ENCODE measurements at regions not wholly inside any gene's neighbourhood (a gene's known extent, or its start where the extent isn't known, plus 50 kb on each side); places are given as distances from the start of the nearest gene placed in this dataset.

DNA sequence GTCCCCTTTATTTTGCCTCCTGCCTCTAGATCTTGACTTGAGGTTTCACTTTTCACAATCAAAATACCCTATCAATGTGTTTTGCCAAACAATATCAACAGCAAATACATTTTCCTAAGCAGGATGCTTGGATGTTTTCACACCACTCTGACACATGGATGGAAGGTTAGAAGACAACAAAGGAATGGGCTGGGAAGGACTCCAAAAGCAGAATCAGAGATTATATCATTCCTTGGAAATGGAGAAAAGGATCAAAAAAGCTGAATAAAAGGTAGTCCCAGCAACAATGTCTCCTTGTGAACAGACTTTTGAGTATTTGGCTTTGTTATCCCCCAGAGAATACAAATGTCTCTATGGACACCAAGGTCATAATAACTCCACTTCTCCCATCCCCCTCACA is 170.8 kb downstream of the ETAA1 start:
- H3K27ac ChIP-seq, result no peak overlapping the region
- TF ChIP-seq CTCF (IDR thresholded peaks at IDR 0.05) (no peak), ZFX (IDR thresholded peaks at IDR 0.05; ENCODE audit: borderline replicate concordance) (no peak)

DNA sequence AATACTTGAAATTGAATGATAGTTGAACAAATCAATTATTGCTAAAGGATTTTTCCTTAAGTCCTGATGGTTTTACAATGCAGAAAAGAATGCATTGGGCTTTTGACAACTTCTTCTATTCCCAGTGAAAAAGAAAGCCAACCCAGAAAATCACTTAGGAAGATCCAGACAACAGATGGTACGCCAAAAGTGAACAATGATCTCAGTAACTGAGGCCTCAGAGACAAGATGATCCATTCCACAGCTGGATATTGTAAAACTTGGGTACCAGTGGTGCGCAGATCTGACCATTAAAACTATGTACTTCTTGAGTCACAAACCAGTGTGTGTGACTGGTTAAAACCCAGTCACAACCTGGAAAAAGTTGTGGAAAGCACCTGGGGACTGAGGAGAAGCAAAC is 173.5 kb downstream of the ETAA1 start:
- TF ChIP-seq ZFX (IDR thresholded peaks at IDR 0.05; ENCODE audit: borderline replicate concordance) (no peak), CTCF (IDR thresholded peaks at IDR 0.05) (no peak)
- H3K27ac ChIP-seq, result no peak overlapping the region

DNA sequence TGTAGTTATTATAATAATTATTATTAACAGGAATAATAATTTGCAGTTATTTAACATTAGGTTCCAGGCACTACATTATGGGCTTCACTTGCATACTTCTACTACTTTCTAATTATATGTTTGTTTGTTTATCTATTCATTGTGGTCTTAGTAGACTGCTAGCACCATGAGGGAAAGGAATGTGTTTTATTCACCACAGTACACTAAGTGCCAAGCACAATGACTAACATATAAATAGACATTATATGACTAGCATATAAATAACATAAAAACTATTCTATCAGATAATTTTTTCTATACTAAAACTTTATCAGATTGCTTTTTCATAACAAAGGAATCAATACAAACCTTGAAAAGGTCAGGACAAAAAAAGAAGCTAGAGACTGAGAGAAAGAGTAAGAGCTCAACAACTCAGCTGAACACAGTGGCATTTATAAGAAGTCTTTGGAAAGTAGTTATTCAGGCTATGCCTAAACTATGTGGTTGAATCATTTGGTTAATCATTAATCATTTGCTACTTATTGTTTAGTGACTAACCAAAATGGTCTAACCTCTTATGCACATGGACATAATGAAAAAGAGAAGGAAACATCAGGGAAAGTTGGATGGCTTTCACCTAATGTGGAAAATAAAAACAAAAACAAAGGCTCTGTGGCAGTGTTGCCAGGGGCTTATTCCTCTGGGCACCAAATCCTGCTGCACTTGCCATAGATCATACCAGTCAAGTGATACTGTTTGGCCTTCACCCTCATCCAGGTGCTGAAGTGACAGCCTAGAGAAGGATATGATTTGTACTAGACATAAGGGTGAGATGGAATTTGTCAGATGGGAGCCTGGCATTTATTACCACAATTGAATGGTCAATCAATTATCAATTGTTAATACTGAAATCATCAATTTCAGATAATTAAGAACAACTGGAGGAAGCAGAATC is 174.9 kb downstream of the ETAA1 start:
- TF ChIP-seq ZFX (IDR thresholded peaks at IDR 0.05; ENCODE audit: borderline replicate concordance) (no peak), CTCF (IDR thresholded peaks at IDR 0.05) (no peak)
- peak overlapping the region; percentile 72 for H3K27ac ChIP-seq

DNA sequence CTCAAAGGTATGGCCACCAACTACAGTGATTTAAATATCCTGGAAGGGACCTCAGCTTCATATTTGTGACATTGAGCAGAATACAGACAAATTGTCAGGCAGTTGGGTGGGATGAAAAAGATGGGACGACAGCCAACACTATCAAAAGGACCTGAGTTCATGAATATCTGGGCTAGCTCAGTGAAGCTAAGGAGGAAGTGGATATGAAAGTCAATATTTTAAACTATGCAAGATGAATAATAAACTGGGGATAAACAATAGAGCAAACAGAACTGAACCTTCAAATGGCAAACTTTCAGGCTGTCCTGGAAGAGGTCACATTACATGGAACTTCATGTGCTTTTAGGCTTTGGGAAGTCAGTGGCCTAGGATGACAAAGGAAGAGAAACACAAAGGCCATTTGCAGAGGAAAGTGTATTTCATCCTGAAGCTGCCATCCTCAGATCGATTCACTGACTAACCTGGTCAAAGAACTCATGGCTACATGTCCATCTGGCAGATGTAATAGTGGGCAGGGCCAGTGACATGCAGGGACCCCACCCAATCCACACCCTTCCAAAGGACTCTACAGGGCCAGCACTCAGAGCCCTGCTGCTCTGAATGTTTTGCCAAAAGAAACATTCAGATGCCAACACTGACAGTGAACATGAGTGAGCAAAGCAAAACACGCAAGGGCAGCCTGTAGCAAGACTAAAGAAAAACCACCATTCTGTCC is 175.7 kb downstream of the ETAA1 start:
- TF ChIP-seq ZFX (IDR thresholded peaks at IDR 0.05; ENCODE audit: borderline replicate concordance), result no peak
- no peak for TF ChIP-seq CTCF (IDR thresholded peaks at IDR 0.05)

GRCh38 chr2:67574230-67574629 is 177.1 kb downstream of the ETAA1 start:
- H3K27ac ChIP-seq, result no peak overlapping the region
- TF ChIP-seq ZFX (IDR thresholded peaks at IDR 0.05; ENCODE audit: borderline replicate concordance) (no peak), CTCF (IDR thresholded peaks at IDR 0.05) (no peak)

More for the DNA sequence above, 175.7 kb downstream of the ETAA1 start:
- H3K27ac ChIP-seq, result peak overlapping the region; percentile 72

DNA sequence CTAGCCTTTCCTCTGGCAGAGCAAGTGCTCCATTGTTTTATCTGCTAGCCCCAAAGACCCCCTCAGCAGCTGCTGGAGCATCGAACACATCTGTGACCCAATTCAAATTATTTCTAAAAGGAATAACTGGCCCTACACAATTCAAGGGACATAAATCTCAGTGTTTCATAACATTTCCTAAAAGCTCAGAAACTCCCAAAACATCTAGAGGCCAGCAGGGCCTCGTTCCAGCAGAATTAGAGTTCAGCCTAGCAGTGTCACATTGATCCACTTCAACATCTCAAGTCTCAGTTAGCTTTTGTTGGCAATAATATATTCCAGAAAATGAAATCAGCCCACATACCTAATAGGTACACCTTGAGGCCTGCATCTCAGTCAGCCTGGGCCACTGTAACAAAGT is 179.1 kb downstream of the ETAA1 start:
- TF ChIP-seq ZFX (IDR thresholded peaks at IDR 0.05; ENCODE audit: borderline replicate concordance) (no peak), CTCF (IDR thresholded peaks at IDR 0.05) (no peak)
- H3K27ac ChIP-seq, result no peak overlapping the region

- TF ChIP-seq ZFX (IDR thresholded peaks at IDR 0.05; ENCODE audit: borderline replicate concordance) (no peak), CTCF (IDR thresholded peaks at IDR 0.05) (no peak)
- no peak overlapping the region for H3K27ac ChIP-seq
Observed at GRCh38 chr2:67576991-67577390, 179.9 kb downstream of the ETAA1 start.

Data from 22Rv1 (cell line).